ENCODE measurements at regions not wholly inside any gene's neighbourhood (a gene's known extent, or its start where the extent isn't known, plus 50 kb on each side); places are given as distances from the start of the nearest gene placed in this dataset.

DNA sequence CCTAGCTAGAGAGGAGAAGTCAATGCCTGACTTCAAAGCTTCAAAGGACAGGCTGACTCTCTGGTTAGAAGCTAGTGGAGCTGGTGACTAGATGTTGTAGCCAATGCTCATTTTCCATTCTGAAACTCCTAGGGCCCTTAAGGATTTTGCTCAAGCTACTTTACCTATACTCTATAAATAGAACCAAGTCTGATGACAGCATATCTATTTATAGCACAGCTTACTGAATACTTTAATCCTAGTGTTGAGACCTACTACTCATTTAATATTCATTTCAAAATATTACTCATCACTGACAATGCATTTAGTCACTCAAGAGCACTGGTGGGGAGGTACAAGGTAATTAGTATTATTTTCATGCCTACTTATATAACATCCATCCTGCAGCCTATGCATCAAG lies 137.2 kb upstream of the PELI2 start:
- POLR2A ChIA-PET: no interaction called here

DNA sequence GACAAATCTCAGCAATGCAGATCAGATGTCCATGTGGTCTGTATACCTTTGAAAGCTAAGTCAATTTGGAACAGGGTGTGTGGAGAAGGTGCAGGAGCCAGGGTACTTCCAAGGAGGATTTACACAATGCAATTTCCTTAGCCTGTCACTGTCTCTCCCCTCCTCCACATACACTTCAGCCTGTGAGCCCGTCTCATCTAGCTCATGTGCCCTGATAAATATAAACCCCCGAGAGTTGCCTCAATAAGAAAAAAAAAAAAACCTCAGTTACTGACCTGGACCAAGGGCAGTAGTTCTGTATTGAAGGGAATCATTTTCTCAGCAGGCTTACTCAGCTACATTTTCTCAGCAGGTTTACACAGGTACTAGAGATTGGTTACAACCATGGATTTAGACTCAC lies 132.1 kb upstream of the PELI2 start:
- Histone ChIP-seq H3K27ac (ENCODE audit: insufficient read depth in 1 of 2, low read depth in 1 of 2, low read length in 2 of 2, poor library complexity in 1 of 2, severe bottlenecking in 2 of 2) (no peak overlapping the region), H3K36me3 (ENCODE audit: control insufficient read depth in 4 of 4, insufficient read depth in 4 of 4, low read length in 3 of 4) (no peaks in the 10 kb centered on the region), H3K4me1 (ENCODE audit: control extremely low read depth in 1 of 4, control insufficient read depth in 4 of 4, insufficient read depth in 4 of 4, low read length in 3 of 4) (no peaks in the 10 kb centered on the region), H3K9me3 (ENCODE audit: control extremely low read depth in 1 of 5, control insufficient read depth in 4 of 5, insufficient read depth in 2 of 5, low read depth in 1 of 5, low read length in 4 of 5) (peaks cover 0 to 4% (median 0%) of the 10 kb centered on the region in 5 experiments), H3K27me3 (replicated peaks in 2 of 5; ENCODE audit: control insufficient read depth in 4 of 5, insufficient read depth in 5 of 5, low read length in 4 of 5) (no peaks in the 10 kb centered on the region), H3K4me3 (ENCODE audit: control insufficient read depth in 1 of 7, extremely low read depth in 1 of 7, insufficient read depth in 4 of 7, low read depth in 2 of 7, low read length in 6 of 7) (no peak overlapping the region)
- CTCF ChIA-PET: no interaction called here
- WGBS (ENCODE audit: insufficient coverage): no CpG with 5 or more reads among the region's 2 CpGs
- no peak for DNase-seq
- POLR2A ChIA-PET: no interaction called here

More for the DNA sequence above, 137.2 kb upstream of the PELI2 start:
- H3K27me3 ChIP-seq (replicated peaks in 2 of 5; ENCODE audit: control insufficient read depth in 4 of 5, insufficient read depth in 5 of 5, low read length in 4 of 5): no peaks in the 10 kb centered on the region
- no peak overlapping the region for H3K4me3 ChIP-seq (ENCODE audit: control insufficient read depth in 1 of 7, extremely low read depth in 1 of 7, insufficient read depth in 4 of 7, low read depth in 2 of 7, low read length in 6 of 7)
- no peaks in the 10 kb centered on the region for H3K36me3 ChIP-seq (ENCODE audit: control insufficient read depth in 4 of 4, insufficient read depth in 4 of 4, low read length in 3 of 4)
- CTCF ChIA-PET: interaction anchor here (1.0 kb wide), 1 partner anchor 18 kb away, joined by 3 read pairs; no protein-coding TSS in a partner anchor
- DNase-seq: no peak
- no peak overlapping the region for H3K27ac ChIP-seq (ENCODE audit: insufficient read depth in 1 of 2, low read depth in 1 of 2, low read length in 2 of 2, poor library complexity in 1 of 2, severe bottlenecking in 2 of 2)
- H3K9me3 ChIP-seq (ENCODE audit: control extremely low read depth in 1 of 5, control insufficient read depth in 4 of 5, insufficient read depth in 2 of 5, low read depth in 1 of 5, low read length in 4 of 5): peaks cover 0 to 12% (median 2%) of the 10 kb centered on the region in 5 experiments
- no peaks in the 10 kb centered on the region for H3K4me1 ChIP-seq (ENCODE audit: control extremely low read depth in 1 of 4, control insufficient read depth in 4 of 4, insufficient read depth in 4 of 4, low read length in 3 of 4)

DNA sequence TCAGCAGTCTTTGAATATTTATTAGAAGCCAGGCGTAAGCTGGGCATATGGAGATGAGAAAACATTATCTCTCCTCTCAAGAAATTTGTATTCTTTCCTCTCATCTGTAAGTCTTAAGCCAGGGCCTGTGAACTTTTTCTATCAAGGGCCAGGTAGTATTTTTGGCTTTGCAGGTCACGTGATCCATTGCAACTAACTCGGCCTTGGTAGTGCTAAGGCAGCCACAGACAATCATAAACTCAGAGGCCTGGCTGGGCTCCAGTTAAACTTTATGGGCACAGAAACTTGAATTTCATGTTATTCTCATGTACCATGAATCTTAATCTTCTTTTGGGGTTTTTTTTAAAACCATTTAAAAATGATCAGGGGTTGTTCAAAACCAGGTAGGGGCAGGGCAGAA lies 117.4 kb upstream of the PELI2 start:
- ChIA-PET POLR2A (no interaction called here), CTCF (no interaction called here)
- H3K9me3 ChIP-seq (ENCODE audit: control extremely low read depth in 1 of 5, control insufficient read depth in 4 of 5, insufficient read depth in 2 of 5, low read depth in 1 of 5, low read length in 4 of 5): peaks cover 0 to 5% (median 0%) of the 10 kb centered on the region in 5 experiments
- H3K4me1 ChIP-seq (ENCODE audit: control extremely low read depth in 1 of 4, control insufficient read depth in 4 of 4, insufficient read depth in 4 of 4, low read length in 3 of 4): peaks cover 0 to 23% (median 6%) of the 10 kb centered on the region in 4 experiments
- H3K4me3 ChIP-seq (ENCODE audit: control insufficient read depth in 1 of 7, extremely low read depth in 1 of 7, insufficient read depth in 4 of 7, low read depth in 2 of 7, low read length in 6 of 7): no peak overlapping the region
- WGBS (ENCODE audit: insufficient coverage): 90% methylated on average over 2 of the region's 3 CpGs
- DNase-seq: no peak
- H3K36me3 ChIP-seq (ENCODE audit: control insufficient read depth in 4 of 4, insufficient read depth in 4 of 4, low read length in 3 of 4): no peaks in the 10 kb centered on the region
- H3K27ac ChIP-seq (ENCODE audit: insufficient read depth in 1 of 2, low read depth in 1 of 2, low read length in 2 of 2, poor library complexity in 1 of 2, severe bottlenecking in 2 of 2): no peak overlapping the region
- H3K27me3 ChIP-seq (replicated peaks in 2 of 5; ENCODE audit: control insufficient read depth in 4 of 5, insufficient read depth in 5 of 5, low read length in 4 of 5): no peaks in the 10 kb centered on the region

DNA sequence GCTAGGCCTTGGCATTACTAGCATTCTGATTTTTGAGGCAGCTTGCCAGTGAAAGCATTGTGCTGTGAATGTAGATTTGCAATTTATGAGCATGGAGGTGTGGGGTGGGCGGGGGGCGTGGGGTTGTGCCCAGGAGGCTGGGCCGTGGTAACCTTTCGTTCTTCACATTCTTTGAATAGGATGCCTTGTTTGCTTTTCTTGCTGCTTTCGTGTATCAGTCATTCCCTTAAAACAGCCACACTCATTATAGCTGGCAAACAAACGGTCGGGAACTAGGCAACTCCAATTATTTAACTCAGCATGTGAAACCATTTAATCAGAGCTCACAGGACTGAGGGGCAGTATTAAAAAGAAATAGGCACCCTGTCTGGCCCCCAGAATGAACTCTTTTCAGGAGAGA lies 115.9 kb upstream of the PELI2 start:
- ChIA-PET CTCF (interaction anchor here (0.8 kb wide), 1 partner anchor 270 kb away, joined by 3 read pairs; no protein-coding TSS in a partner anchor), POLR2A (no interaction called here)
- H3K4me1 ChIP-seq (ENCODE audit: control extremely low read depth in 1 of 4, control insufficient read depth in 4 of 4, insufficient read depth in 4 of 4, low read length in 3 of 4): peaks cover 0 to 23% (median 6%) of the 10 kb centered on the region in 4 experiments

DNA sequence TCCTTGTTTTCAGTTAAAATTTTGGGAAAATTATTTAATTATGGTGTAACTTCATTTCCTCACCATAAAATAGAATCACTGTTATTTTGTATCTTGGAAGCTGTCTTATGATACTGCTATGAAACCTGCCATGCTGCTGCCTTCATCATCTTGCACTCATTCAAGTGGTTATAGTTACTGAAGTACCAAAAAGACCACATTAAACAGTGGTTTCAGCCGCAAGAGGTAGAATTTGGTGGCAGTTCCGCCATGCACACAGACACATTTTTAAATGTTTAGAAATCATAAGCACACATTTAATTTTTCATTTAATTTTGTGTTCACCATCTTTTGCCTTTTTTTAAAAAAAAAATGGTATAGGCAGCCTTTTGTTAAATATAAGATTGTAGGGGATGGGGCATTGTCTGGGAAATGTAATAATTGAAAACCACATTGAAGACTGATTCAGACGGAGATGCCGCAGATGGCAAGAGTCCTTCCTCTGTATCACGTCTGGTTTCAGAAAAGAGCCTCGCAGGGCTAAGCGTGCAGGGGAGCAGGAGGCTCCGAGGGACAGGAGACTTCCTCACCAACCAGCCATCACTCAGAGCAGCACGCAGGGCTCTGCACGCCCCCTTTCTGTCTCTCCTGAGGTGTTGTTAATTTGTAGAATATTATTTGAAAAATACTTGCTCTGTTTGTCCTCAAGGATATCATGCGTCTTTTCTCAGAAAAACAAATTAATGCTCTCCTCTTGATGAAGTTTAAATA lies 115.2 kb upstream of the PELI2 start:
- Histone ChIP-seq H3K27ac (ENCODE audit: insufficient read depth in 1 of 2, low read depth in 1 of 2, low read length in 2 of 2, poor library complexity in 1 of 2, severe bottlenecking in 2 of 2) (no peak overlapping the region), H3K27me3 (replicated peaks in 2 of 5; ENCODE audit: control insufficient read depth in 4 of 5, insufficient read depth in 5 of 5, low read length in 4 of 5) (no peaks in the 10 kb centered on the region), H3K4me3 (ENCODE audit: control insufficient read depth in 1 of 7, extremely low read depth in 1 of 7, insufficient read depth in 4 of 7, low read depth in 2 of 7, low read length in 6 of 7) (no peak overlapping the region), H3K4me1 (ENCODE audit: control extremely low read depth in 1 of 4, control insufficient read depth in 4 of 4, insufficient read depth in 4 of 4, low read length in 3 of 4) (peaks cover 0 to 23% (median 6%) of the 10 kb centered on the region in 4 experiments), H3K9me3 (ENCODE audit: control extremely low read depth in 1 of 5, control insufficient read depth in 4 of 5, insufficient read depth in 2 of 5, low read depth in 1 of 5, low read length in 4 of 5) (peaks cover 0 to 10% (median 0%) of the 10 kb centered on the region in 5 experiments), H3K36me3 (ENCODE audit: control insufficient read depth in 4 of 4, insufficient read depth in 4 of 4, low read length in 3 of 4) (no peaks in the 10 kb centered on the region)
- DNase-seq: peak in 2 of 3 donors; percentile 19 to 70
- CTCF ChIA-PET: no interaction called here
- POLR2A ChIA-PET: no interaction called here
- WGBS (ENCODE audit: insufficient coverage): 62% methylated on average over 4 of the region's 11 CpGs

More for the DNA sequence above, 115.9 kb upstream of the PELI2 start:
- H3K36me3 ChIP-seq (ENCODE audit: control insufficient read depth in 4 of 4, insufficient read depth in 4 of 4, low read length in 3 of 4): no peaks in the 10 kb centered on the region
- H3K9me3 ChIP-seq (ENCODE audit: control extremely low read depth in 1 of 5, control insufficient read depth in 4 of 5, insufficient read depth in 2 of 5, low read depth in 1 of 5, low read length in 4 of 5): peaks cover 0 to 5% (median 0%) of the 10 kb centered on the region in 5 experiments
- no peaks in the 10 kb centered on the region for H3K27me3 ChIP-seq (replicated peaks in 2 of 5; ENCODE audit: control insufficient read depth in 4 of 5, insufficient read depth in 5 of 5, low read length in 4 of 5)
- H3K27ac ChIP-seq (ENCODE audit: insufficient read depth in 1 of 2, low read depth in 1 of 2, low read length in 2 of 2, poor library complexity in 1 of 2, severe bottlenecking in 2 of 2): no peak overlapping the region
- DNase-seq: no peak
- no peak overlapping the region for H3K4me3 ChIP-seq (ENCODE audit: control insufficient read depth in 1 of 7, extremely low read depth in 1 of 7, insufficient read depth in 4 of 7, low read depth in 2 of 7, low read length in 6 of 7)
- WGBS (ENCODE audit: insufficient coverage): 94% methylated on average over 4 of the region's 7 CpGs

DNA sequence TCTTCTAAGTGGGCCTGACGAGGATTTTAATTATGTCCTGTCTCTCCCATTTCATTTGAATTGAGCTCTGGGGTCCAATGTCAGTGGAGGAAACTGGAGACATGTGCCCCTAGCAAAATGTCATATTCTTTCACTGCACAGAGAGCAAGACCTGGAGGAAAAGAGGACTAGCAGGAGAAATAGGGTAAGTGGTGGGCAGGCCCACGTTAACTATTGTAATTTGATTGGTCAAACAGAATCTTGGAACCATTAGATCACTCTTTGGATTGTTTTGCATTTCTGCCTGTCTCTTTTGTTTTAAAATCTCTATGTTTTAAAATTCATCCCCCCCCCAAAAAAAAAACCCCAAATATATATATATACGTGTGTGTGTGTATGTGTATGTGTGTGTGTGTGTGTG lies 113.9 kb upstream of the PELI2 start:
- ChIA-PET CTCF (no interaction called here), POLR2A (no interaction called here)
- Histone ChIP-seq H3K4me3 (ENCODE audit: control insufficient read depth in 1 of 7, extremely low read depth in 1 of 7, insufficient read depth in 4 of 7, low read depth in 2 of 7, low read length in 6 of 7) (peak overlapping the region in 2 of 7 experiments; percentile 48 to 68), H3K9me3 (ENCODE audit: control extremely low read depth in 1 of 5, control insufficient read depth in 4 of 5, insufficient read depth in 2 of 5, low read depth in 1 of 5, low read length in 4 of 5) (peaks cover 0 to 12% (median 0%) of the 10 kb centered on the region in 5 experiments), H3K27ac (ENCODE audit: insufficient read depth in 1 of 2, low read depth in 1 of 2, low read length in 2 of 2, poor library complexity in 1 of 2, severe bottlenecking in 2 of 2) (peak overlapping the region in 1 of 2 experiments; percentile 60), H3K4me1 (ENCODE audit: control extremely low read depth in 1 of 4, control insufficient read depth in 4 of 4, insufficient read depth in 4 of 4, low read length in 3 of 4) (peaks cover 0 to 23% (median 6%) of the 10 kb centered on the region in 4 experiments), H3K27me3 (replicated peaks in 2 of 5; ENCODE audit: control insufficient read depth in 4 of 5, insufficient read depth in 5 of 5, low read length in 4 of 5) (no peaks in the 10 kb centered on the region), H3K36me3 (ENCODE audit: control insufficient read depth in 4 of 4, insufficient read depth in 4 of 4, low read length in 3 of 4) (no peaks in the 10 kb centered on the region)
- 100% methylated on average over 1 of the region's 3 CpGs for WGBS (ENCODE audit: insufficient coverage)
- DNase-seq: no peak

DNA sequence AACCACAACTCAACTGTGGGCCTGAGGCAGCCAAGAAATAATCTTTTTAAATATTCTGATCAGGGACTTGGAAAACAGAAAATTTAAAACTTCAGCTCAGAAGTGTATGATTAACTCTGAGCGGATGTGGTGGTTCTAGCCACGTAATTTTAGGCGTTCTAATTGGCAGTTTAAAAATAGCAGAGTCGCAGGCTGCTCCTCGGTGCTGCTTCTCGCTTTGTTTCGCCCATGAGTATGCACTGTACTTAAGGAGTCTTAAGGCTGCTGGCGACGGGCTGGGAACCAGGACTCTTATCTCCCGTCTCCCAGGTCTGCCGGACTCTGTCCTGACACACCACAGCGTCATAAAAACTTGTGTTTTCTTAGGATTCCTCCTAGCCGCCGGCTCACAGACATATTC lies 113.4 kb upstream of the PELI2 start:
- no peaks in the 10 kb centered on the region for H3K36me3 ChIP-seq (ENCODE audit: control insufficient read depth in 4 of 4, insufficient read depth in 4 of 4, low read length in 3 of 4)
- ChIA-PET CTCF (no interaction called here), POLR2A (no interaction called here)
- DNase-seq: peak; percentile 35 to 89 (median 82)
- peak overlapping the region in 4 of 7 experiments; percentile 3 to 68 (median 34) for H3K4me3 ChIP-seq (ENCODE audit: control insufficient read depth in 1 of 7, extremely low read depth in 1 of 7, insufficient read depth in 4 of 7, low read depth in 2 of 7, low read length in 6 of 7)
- WGBS (ENCODE audit: insufficient coverage): 6% methylated on average over 12 of the region's 14 CpGs
- peaks cover 0 to 10% (median 0%) of the 10 kb centered on the region in 5 experiments for H3K9me3 ChIP-seq (ENCODE audit: control extremely low read depth in 1 of 5, control insufficient read depth in 4 of 5, insufficient read depth in 2 of 5, low read depth in 1 of 5, low read length in 4 of 5)
- H3K27ac ChIP-seq (ENCODE audit: insufficient read depth in 1 of 2, low read depth in 1 of 2, low read length in 2 of 2, poor library complexity in 1 of 2, severe bottlenecking in 2 of 2): peak overlapping the region in 1 of 2 experiments; percentile 60
- H3K4me1 ChIP-seq (ENCODE audit: control extremely low read depth in 1 of 4, control insufficient read depth in 4 of 4, insufficient read depth in 4 of 4, low read length in 3 of 4): peaks cover 0 to 23% (median 6%) of the 10 kb centered on the region in 4 experiments
- H3K27me3 ChIP-seq (replicated peaks in 2 of 5; ENCODE audit: control insufficient read depth in 4 of 5, insufficient read depth in 5 of 5, low read length in 4 of 5): no peaks in the 10 kb centered on the region

All from common myeloid progenitor, CD34-positive (primary cell).